ENCODE measurements at regions not wholly inside any gene's neighbourhood (a gene's known extent, or its start where the extent isn't known, plus 50 kb on each side); places are given as distances from the start of the nearest gene placed in this dataset.

DNA sequence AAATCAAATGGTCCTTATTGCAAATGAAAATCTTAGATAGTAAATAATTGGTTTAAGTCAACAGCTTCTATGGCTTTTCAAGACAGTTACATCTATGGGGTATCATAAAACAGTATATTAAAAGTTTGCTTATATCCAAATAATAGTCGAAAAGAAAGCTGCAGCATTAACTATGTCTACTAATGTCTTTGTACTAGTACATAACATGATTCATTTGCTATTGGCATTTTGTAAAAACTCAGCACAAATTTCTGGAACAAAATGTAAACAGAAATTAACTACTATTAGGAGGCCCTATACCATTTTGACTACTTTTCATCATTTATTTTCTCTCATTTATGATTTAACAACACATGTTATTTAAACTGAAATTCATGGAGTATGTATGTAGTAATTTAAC, 1435.2 kb upstream of the PRR20A start:
- TF ChIP-seq, protein P1, sequence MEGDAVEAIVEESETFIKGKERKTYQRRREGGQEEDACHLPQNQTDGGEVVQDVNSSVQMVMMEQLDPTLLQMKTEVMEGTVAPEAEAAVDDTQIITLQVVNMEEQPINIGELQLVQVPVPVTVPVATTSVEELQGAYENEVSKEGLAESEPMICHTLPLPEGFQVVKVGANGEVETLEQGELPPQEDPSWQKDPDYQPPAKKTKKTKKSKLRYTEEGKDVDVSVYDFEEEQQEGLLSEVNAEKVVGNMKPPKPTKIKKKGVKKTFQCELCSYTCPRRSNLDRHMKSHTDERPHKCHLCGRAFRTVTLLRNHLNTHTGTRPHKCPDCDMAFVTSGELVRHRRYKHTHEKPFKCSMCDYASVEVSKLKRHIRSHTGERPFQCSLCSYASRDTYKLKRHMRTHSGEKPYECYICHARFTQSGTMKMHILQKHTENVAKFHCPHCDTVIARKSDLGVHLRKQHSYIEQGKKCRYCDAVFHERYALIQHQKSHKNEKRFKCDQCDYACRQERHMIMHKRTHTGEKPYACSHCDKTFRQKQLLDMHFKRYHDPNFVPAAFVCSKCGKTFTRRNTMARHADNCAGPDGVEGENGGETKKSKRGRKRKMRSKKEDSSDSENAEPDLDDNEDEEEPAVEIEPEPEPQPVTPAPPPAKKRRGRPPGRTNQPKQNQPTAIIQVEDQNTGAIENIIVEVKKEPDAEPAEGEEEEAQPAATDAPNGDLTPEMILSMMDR (IDR thresholded peaks at IDR 0.05): no peak
- no peak for TF ChIP-seq CREM (CRISPR knock-in tag; IDR thresholded peaks at IDR 0.05)
- no peak for TF ChIP-seq ARID4B (CRISPR knock-in tag; IDR thresholded peaks at IDR 0.05; ENCODE audit: borderline replicate concordance)
- TF ChIP-seq, protein P2, sequence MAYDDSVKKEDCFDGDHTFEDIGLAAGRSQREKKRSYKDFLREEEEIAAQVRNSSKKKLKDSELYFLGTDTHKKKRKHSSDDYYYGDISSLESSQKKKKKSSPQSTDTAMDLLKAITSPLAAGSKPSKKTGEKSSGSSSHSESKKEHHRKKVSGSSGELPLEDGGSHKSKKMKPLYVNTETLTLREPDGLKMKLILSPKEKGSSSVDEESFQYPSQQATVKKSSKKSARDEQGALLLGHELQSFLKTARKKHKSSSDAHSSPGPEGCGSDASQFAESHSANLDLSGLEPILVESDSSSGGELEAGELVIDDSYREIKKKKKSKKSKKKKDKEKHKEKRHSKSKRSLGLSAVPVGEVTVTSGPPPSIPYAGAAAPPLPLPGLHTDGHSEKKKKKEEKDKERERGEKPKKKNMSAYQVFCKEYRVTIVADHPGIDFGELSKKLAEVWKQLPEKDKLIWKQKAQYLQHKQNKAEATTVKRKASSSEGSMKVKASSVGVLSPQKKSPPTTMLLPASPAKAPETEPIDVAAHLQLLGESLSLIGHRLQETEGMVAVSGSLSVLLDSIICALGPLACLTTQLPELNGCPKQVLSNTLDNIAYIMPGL (CRISPR knock-in tag; IDR thresholded peaks at IDR 0.05): no peak
- no peak for TF ChIP-seq NR1H2 (CRISPR knock-in tag; IDR thresholded peaks at IDR 0.05)
- no peak for TF ChIP-seq MLX (CRISPR knock-in tag; IDR thresholded peaks at IDR 0.05)
